ENCODE measurements at regions not wholly inside any gene's neighbourhood (a gene's known extent, or its start where the extent isn't known, plus 50 kb on each side); places are given as distances from the start of the nearest gene placed in this dataset.

- TF ChIP-seq, protein P1, sequence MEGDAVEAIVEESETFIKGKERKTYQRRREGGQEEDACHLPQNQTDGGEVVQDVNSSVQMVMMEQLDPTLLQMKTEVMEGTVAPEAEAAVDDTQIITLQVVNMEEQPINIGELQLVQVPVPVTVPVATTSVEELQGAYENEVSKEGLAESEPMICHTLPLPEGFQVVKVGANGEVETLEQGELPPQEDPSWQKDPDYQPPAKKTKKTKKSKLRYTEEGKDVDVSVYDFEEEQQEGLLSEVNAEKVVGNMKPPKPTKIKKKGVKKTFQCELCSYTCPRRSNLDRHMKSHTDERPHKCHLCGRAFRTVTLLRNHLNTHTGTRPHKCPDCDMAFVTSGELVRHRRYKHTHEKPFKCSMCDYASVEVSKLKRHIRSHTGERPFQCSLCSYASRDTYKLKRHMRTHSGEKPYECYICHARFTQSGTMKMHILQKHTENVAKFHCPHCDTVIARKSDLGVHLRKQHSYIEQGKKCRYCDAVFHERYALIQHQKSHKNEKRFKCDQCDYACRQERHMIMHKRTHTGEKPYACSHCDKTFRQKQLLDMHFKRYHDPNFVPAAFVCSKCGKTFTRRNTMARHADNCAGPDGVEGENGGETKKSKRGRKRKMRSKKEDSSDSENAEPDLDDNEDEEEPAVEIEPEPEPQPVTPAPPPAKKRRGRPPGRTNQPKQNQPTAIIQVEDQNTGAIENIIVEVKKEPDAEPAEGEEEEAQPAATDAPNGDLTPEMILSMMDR (IDR thresholded peaks at IDR 0.05): no peak
- TF ChIP-seq POLR2A (IDR thresholded peaks at IDR 0.05): no peak
Observed at GRCh38 chr13:53847502-53847901, 818.9 kb downstream of the OLFM4 start.
